HG03432 (cell line): ENCODE measurements at regions not wholly inside any gene's neighbourhood (a gene's known extent, or its start where the extent isn't known, plus 50 kb on each side); places are given as distances from the start of the nearest gene placed in this dataset.

ENCODE experiments used
- ATAC-seq: cut with Tn5 transposase; IDR thresholded peaks from one replicate; pipeline ENCODE4 v1.9.1; 2021; ENCODE audit warnings: mild to moderate bottlenecking, moderate library complexity; ENCODE audit not compliant: unreplicated experiment

DNA sequence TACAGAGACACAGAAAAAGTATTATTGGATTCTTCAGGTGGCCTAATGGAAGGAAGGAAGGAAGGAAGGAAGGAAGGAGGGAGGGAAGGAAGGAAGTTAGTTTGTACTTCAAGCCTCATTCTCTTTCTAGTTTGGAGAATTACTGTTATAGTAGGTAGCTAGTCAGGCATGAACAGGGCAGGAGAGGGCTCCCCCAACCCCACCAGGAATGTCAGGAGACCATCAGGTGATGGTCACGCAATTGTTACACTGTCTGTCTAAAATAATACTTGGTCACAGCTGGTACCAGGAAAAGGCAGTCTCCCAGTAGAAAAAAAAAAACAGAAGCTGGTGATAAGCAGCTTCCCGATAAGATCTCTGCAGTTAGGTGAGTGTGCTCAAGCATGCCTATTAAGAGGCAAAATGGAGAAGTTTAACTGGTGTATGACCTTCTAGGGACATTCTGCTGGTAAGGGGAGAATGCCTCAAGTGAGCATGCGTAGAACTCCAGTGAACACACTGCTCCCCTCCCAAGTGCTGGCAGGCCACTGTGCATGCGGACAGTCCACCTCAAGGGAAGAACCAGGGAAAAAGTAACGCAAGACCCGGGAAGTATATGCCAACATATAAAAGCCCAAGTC lies 358.4 kb upstream of the SOX5 start:
- ATAC-seq = no peak

GRCh38 chr12:24307153-24307552 lies 357.7 kb upstream of the SOX5 start:
- no peak for ATAC-seq

- ATAC-seq = no peak
Observed at GRCh38 chr12:24306001-24306400, 356.5 kb upstream of the SOX5 start.

DNA sequence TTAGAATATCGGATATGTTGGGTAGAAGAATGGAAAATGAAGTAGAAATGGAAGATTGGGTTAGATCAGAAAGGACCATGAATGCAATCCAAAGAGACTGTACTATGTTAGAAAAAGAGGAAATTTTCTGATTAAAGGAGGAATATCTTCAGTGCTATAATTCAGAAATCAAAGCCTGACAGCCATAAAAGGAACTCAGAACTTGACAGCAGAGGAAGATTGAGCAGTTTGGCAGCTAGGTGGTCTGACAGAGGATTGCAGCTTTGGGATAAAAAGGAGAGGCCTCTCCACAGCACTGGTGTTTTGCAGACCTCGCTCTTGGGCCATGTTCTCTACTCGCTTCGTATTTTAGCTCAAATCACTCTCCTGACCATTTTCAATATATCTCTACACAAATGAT lies 354.8 kb upstream of the SOX5 start:
- ATAC-seq = no peak

DNA sequence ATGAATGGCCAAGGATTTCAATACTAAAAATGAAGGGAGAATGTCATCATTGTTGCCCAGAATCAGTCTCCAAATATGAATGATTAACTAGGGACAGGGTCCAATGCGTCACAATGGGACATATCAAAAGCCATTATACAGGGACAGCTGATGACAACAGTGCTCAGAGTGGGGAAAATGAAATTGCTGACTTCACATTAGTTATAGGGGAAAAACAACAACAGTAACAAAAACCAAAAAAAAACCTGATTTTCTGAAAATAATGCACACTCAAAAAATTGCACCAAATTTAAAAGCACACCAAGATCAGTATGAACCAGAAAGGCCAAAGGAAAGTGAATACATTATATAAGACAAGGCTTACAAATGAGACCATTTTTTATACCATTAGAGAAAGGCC lies 353.2 kb upstream of the SOX5 start:
- ATAC-seq = no peak

GRCh38 chr12:24297516-24297915 lies 348.0 kb upstream of the SOX5 start:
- no peak for ATAC-seq

GRCh38 chr12:24293549-24293948 lies 344.1 kb upstream of the SOX5 start:
- no peak for ATAC-seq

GRCh38 chr12:24287963-24288362 lies 338.5 kb upstream of the SOX5 start:
- ATAC-seq = no peak

DNA sequence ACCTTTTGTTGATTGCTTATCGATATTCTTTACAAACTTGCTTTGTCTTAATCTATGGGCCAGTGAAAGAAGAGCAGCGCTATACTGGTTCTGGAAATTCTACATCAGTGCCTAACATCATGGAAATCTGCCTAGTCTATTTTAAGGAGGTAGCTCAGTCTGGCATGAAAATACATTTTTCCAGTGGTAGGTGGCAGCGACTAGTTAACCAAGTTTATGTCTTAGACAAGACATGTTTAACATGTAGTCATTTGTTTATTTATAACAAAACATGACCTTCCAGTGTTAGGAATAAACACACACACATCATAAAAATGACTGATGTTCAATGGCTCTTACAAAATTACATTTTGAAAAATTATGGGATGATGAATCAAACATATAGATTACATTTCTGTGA lies 336.0 kb upstream of the SOX5 start:
- no peak for ATAC-seq

- ATAC-seq = no peak
Observed at GRCh38 chr12:24281341-24281740, 331.9 kb upstream of the SOX5 start.

- no peak for ATAC-seq
Observed at GRCh38 chr12:24280056-24280842, 330.8 kb upstream of the SOX5 start.

- ATAC-seq = no peak
Observed at GRCh38 chr12:24278832-24279231, 329.4 kb upstream of the SOX5 start.

DNA sequence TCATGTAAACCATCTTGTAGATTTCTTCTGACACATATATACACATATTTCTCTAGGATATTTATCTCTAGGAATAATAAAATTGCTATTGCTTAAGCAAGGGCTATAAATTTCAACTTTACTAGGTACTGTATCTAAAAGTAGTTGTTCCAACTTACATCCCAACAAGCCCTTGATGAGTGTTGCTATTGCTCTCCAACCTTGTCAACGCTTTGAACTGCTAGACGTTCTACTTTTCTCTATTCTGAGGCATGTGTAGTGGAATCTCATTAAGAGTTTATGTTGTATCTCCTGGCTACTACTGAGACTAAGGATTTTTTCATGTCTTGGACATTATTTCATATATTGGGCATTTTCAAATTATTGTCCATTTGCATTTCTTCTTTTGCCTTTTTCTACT lies 321.5 kb upstream of the SOX5 start:
- no peak for ATAC-seq

DNA sequence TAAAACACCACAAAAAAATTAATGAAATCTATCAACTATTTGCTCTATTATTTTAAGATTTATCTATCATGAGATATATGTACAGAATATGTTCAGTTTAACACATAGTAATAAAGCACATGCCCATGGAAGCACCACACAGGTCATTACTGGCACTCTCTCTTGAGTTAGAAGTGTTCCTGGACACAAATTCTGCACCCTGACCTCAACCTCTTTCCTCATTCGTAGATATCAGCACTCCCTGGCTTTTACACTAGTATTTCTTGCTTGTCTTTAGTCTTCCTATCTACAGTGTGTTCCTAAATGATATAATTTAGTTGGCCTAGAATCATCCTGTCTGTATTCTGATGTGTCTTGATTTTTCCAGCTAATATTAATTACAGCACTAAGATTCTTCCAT lies 321.0 kb upstream of the SOX5 start:
- no peak for ATAC-seq

DNA sequence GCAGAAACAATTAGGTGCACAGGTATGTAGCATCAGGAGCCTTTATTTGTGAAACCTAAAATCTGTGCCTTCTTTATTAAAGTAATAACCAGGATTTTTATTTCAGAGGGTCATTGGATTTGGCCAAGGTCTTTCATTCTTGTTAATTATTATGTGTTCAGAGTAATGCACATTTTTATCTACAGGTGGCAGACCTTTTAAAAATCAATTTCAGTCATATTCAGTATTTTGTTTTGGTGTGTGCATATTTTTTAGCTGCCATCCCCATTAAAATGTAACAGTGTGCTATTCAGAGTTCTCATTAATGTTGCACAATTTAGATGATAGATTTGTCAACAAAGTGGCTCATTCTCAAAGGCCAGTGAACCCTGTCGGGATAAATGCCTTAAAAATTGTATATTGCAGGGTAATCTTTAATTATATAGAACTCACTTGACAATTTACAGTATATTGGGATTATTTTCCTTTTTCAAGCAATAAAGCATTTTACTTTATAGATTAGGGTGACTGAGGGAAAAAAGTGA lies 319.3 kb upstream of the SOX5 start:
- ATAC-seq = no peak

DNA sequence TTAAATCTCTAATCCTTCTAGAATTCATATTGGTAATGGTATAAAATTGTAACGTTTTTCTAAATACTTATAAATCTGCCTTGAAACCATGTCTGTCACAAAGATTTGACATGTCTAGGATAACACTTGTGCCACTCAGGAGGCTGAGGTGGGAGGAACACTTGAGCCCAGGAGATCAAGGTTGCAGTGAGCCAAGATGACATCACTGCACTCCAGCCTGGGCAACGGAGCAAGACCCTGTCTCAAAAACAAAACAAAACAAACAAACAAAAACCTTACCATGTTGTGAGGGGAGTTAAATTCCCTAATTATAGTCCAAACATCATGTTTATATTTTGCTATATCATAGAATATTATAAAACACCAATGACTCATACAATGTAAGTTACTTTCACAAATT lies 317.5 kb upstream of the SOX5 start:
- ATAC-seq = no peak

- ATAC-seq = no peak
Observed at GRCh38 chr12:24256684-24257083, 307.2 kb upstream of the SOX5 start.

GRCh38 chr12:24255920-24256665 lies 306.6 kb upstream of the SOX5 start:
- ATAC-seq = no peak

- no peak for ATAC-seq
Observed at GRCh38 chr12:24252602-24253001, 303.1 kb upstream of the SOX5 start.

DNA sequence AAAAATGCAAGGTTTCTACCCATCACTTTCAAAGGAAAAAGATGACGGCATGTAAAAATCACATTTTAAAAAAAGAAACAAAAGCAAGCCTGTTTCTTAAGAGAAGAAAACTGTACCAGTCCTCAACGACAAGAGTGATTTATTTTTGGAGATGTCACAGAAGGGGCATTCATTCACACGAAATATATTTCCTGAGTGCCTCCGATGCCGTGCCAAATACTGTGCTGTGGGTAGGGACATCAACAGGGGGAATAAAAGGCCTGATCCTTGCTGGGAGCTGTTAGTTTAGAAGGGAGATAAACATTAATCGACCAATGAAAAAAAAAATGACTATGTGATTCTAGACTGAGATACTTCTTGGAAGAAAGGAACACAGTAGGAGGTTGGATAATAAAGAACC lies 297.5 kb upstream of the SOX5 start:
- ATAC-seq = no peak

DNA sequence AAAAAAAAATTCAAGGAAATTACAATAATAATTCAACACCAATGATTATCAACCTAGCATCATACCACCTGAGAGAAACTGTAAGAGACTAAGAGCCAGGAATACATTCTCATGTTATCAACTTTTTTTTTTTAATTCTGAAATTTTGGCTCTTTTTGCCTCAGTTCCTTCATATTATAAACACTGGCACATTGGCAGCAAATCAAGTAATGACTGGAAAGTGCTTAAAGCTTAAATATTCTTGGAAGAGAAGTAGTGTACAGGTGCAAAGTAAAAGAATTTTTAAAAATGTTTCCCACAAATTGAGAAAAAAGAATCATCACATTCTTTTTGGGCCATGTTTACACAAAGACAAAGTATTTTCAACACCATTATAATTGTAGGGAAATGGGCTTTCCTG lies 296.9 kb upstream of the SOX5 start:
- no peak for ATAC-seq

DNA sequence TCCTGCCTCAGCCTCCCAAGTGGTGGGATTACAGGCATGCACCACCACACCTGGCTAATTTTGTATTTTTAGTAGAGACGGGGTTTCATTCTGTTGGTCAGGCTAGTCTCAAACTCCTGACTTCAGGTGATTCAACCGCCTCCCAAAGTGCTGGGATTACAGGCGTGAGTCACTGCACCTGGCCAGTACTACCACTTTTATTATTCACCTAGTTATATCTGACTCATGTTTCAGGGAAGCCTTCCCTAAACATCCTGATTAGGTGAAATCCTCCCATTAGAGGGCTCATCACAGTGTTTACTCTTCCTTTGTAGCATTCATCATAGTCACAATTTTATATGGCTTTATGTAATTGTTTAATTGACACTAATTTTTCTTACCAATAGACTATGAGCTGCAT lies 295.3 kb upstream of the SOX5 start:
- ATAC-seq = no peak
